HCT116 (cell line): ENCODE measurements at regions not wholly inside any gene's neighbourhood (a gene's known extent, or its start where the extent isn't known, plus 50 kb on each side); places are given as distances from the start of the nearest gene placed in this dataset.

Experiments
- ATAC-seq: fragments of 200-7000 bp; cut with Tn5 transposase; 2 replicates; pipeline ENCODE4 v1.9.1; 2020; ENCODE audit warnings: mild to moderate bottlenecking, moderate library complexity
- BruUV-seq: library from RNA; stranded (reverse); fragments of 400-500 nt; replicated peaks from 2 replicates; lab custom pipeline; 2021; lab: Mats Ljungman, UMichigan
- CTCF ChIA-PET: fragments of 300-600 bp; sonication (Branson Sonifier 250); formaldehyde crosslinking; loops from one replicate; lab custom pipeline; 2021; ENCODE audit warnings: antibody characterized with exemption; lab: Charles Lee
- POLR2A ChIA-PET: fragments of 300-600, 350-600 bp; sonication (Branson Sonifier 250); formaldehyde crosslinking; loops from one replicate; lab custom pipeline; 2021; ENCODE audit warnings: antibody characterized with exemption; lab: Charles Lee
- RAD21 ChIA-PET, 2 experiments: fragments of 300-600 bp; sonication (Branson Sonifier 250); formaldehyde crosslinking; loops; one replicate each; lab custom pipeline; 2023; ENCODE audit warnings: low total read pairs in 2 of 2; ENCODE audit not compliant: uncharacterized antibody in 2 of 2, unreplicated experiment in 2 of 2, low non-redundant PET in 1 of 2; lab: Charles Lee
- DNase-seq: peaks from one replicate; pipeline ENCODE4 v3.0.0-alpha.2; 2010; ENCODE audit warnings: low read depth, low spot score
- H2AFZ ChIP-seq: fragments of 200-600 bp; shearing (Covaris generic), sonication (generic); 2 replicates; pipeline ENCODE4 v1.6.1; 2017; ENCODE audit warnings: low read depth, mixed run types, mixed read lengths, antibody characterized with exemption, low read length; ENCODE audit not compliant: poor library complexity, severe bottlenecking
- H3K27ac ChIP-seq: 2 replicates; pipeline ENCODE4 v1.5.1; 2012; ENCODE audit warnings: low read depth, low read length
- H3K27me3 ChIP-seq: fragments of 200-600 bp; sonication (generic); 2 replicates; pipeline ENCODE4 v1.6.1; 2016; ENCODE audit warnings: mixed run types, low read length, mixed read lengths; ENCODE audit not compliant: insufficient read depth
- H3K36me3 ChIP-seq, 2 experiments: fragments of 200-500 bp in 1 of 2; fragments of 200-600 bp in 1 of 2; sonication (Bioruptor generic) in 1 of 2; sonication (generic) in 1 of 2; 2 replicates each; pipeline versions ENCODE4 v1.5.1 to v1.6.1; 2014 to 2016; ENCODE audit warnings: low read length in 2 of 2, inconsistent platforms in 1 of 2, mixed read lengths in 1 of 2, mixed run types in 1 of 2; ENCODE audit not compliant: insufficient read depth in 2 of 2, control insufficient read depth in 1 of 2
- H3K4me1 ChIP-seq, 2 experiments: fragments of 200-600 bp in 1 of 2; sonication (generic) in 1 of 2; 2 replicates each; pipeline versions ENCODE4 v1.5.1 to v1.6.1; 2012 to 2017; ENCODE audit warnings: low read length in 2 of 2, inconsistent platforms in 1 of 2, mild to moderate bottlenecking in 1 of 2, mixed read lengths in 1 of 2, mixed run types in 1 of 2, moderate library complexity in 1 of 2; ENCODE audit not compliant: insufficient read depth in 2 of 2, control insufficient read depth in 1 of 2
- H3K4me2 ChIP-seq: fragments of 200-600 bp; sonication (generic); 2 replicates; pipeline ENCODE4 v1.6.1; 2017; ENCODE audit warnings: mixed run types, low read length, mixed read lengths
- H3K4me3 ChIP-seq, 2 experiments: fragments of 200-600 bp in 1 of 2; sonication (generic) in 1 of 2; replicated peaks in 1 of 2; 2 replicates each; pipeline ENCODE4 v1.5.1; 2011 to 2016; ENCODE audit warnings: low read length in 2 of 2, control low read depth in 1 of 2, low read depth in 1 of 2, mild to moderate bottlenecking in 1 of 2, mixed read lengths in 1 of 2, mixed run types in 1 of 2
- H3K79me2 ChIP-seq: fragments of 200-600 bp; sonication (generic); 2 replicates; pipeline ENCODE4 v1.6.1; 2017; ENCODE audit warnings: mild to moderate bottlenecking, mixed run types, low read length, moderate library complexity, mixed read lengths; ENCODE audit not compliant: insufficient read depth
- H3K9ac ChIP-seq: fragments of 200-600 bp; sonication (generic); 2 replicates; pipeline ENCODE4 v1.6.1; 2016; ENCODE audit warnings: low read length, mixed read lengths
- H3K9me2 ChIP-seq: fragments of 200-600 bp; sonication (generic), shearing (Covaris generic); 2 replicates; pipeline ENCODE4 v1.6.1; 2017; ENCODE audit warnings: mixed run types, mild to moderate bottlenecking, moderate library complexity; ENCODE audit not compliant: insufficient read depth
- H3K9me3 ChIP-seq, 2 experiments: fragments of 200-500 bp in 1 of 2; fragments of 200-600 bp in 1 of 2; sonication (Bioruptor generic) in 1 of 2; sonication (generic) in 1 of 2; 2 replicates each; pipeline ENCODE4 v1.6.1; 2014 to 2017; ENCODE audit warnings: low read length in 2 of 2, mixed read lengths in 2 of 2, inconsistent platforms in 1 of 2, low read depth in 1 of 2, mild to moderate bottlenecking in 1 of 2, mixed run types in 1 of 2, moderate library complexity in 1 of 2; ENCODE audit not compliant: control insufficient read depth in 1 of 2, insufficient read depth in 1 of 2
- H4K20me1 ChIP-seq: fragments of 200-600 bp; sonication (generic), shearing (Covaris generic); 2 replicates; pipeline ENCODE4 v1.6.1; 2017; ENCODE audit warnings: mixed run types, mild to moderate bottlenecking, moderate library complexity; ENCODE audit not compliant: insufficient read depth
- ATF3 ChIP-seq: IDR thresholded peaks from 2 replicates; pipeline ENCODE4 v1.6.1; 2012
- CBX3 ChIP-seq: IDR thresholded peaks from 2 replicates; pipeline ENCODE4 v1.6.1; 2012; ENCODE audit warnings: low read depth
- CTCF ChIP-seq, 3 experiments: fragments of 200-600 bp in 1 of 3; sonication (generic) in 1 of 3; IDR thresholded peaks in 2 of 3; conservative IDR thresholded peaks in 1 of 3; 2 replicates each; pipeline ENCODE4 v1.5.1; 2012 to 2017; ENCODE audit warnings: low read depth in 2 of 3, low read length in 2 of 3, antibody characterized with exemption in 1 of 3, borderline replicate concordance in 1 of 3, control low read depth in 1 of 3, mild to moderate bottlenecking in 1 of 3, mixed read lengths in 1 of 3, mixed run types in 1 of 3, moderate library complexity in 1 of 3; ENCODE audit not compliant: insufficient read depth in 1 of 3
- ELF1 ChIP-seq: IDR thresholded peaks from 2 replicates; pipeline ENCODE4 v1.6.1; 2012; ENCODE audit warnings: low read depth, borderline replicate concordance
- EZH2phosphoT487 ChIP-seq: fragments of 200-600 bp; IDR thresholded peaks from 2 replicates; pipeline ENCODE4 v1.6.1; 2018; ENCODE audit warnings: antibody characterized with exemption, borderline replicate concordance
- SIN3A ChIP-seq: IDR thresholded peaks from 2 replicates; pipeline ENCODE4 v1.6.1; 2012; ENCODE audit warnings: low read depth
- TCF7L2 ChIP-seq: IDR thresholded peaks from 2 replicates; pipeline ENCODE4 v1.7.0; 2011; ENCODE audit warnings: borderline replicate concordance, inconsistent platforms; ENCODE audit not compliant: insufficient read depth, insufficient read length; ENCODE audit errors: extremely low read depth
- ZNF274 ChIP-seq: fragments of 200-500 bp; sonication (Bioruptor generic); IDR thresholded peaks from 2 replicates; pipeline ENCODE4 v1.6.1; 2014; ENCODE audit warnings: mild to moderate bottlenecking, low read depth, low read length, inconsistent platforms
- intact Hi-C: fragments of 100-400 bp; cut with micrococcal nuclease; formaldehyde crosslinking; loops from 2 replicates; pipeline ENCODE4 v1.10.0; 2022
- TF ChIP-seq, protein P1 (sequence below): IDR thresholded peaks from 2 replicates; pipeline ENCODE4 v1.6.1; 2012

- Histone ChIP-seq H3K9ac (no peak overlapping the region), H3K79me2 (no peaks in the 10 kb centered on the region), H3K27me3 (no peaks in the 10 kb centered on the region), H3K9me2 (no peaks in the 10 kb centered on the region), H3K27ac (no peak overlapping the region), H3K4me1 (no peaks in the 10 kb centered on the region), H3K4me3 (no peak overlapping the region), H3K36me3 (no peaks in the 10 kb centered on the region), H2AFZ (no peak overlapping the region), H3K4me2 (no peak overlapping the region), H4K20me1 (no peaks in the 10 kb centered on the region), H3K9me3 (no peaks in the 10 kb centered on the region)
- ATAC-seq (no peak), DNase-seq (no peak)
- intact Hi-C loops = no loop called here
- ChIA-PET POLR2A (no interaction called here), RAD21 (no interaction called here), CTCF (no interaction called here)
- TF ChIP-seq CTCF (IDR thresholded peaks at IDR 0.05 in 2 of 3, conservative IDR thresholded peaks at IDR 0.05 in 1 of 3; ENCODE audit: borderline replicate concordance in 1 of 3, insufficient read depth in 1 of 3, low read depth in 2 of 3, low read length in 2 of 3) (no peak), CBX3 (no peak), SIN3A (no peak), EZH2phosphoT487 (no peak), ZNF274 (no peak), ELF1 (no peak), ATF3 (no peak), TCF7L2 (no peak)
- TF ChIP-seq, protein P1, sequence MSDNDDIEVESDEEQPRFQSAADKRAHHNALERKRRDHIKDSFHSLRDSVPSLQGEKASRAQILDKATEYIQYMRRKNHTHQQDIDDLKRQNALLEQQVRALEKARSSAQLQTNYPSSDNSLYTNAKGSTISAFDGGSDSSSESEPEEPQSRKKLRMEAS = no peak
- BruUV-seq = no TSS peak
These were observed 60.8 kb downstream of the CGGBP1 start for GRCh38 chr3:87997966-87998365.
